ENCODE measurements at regions not wholly inside any gene's neighbourhood (a gene's known extent, or its start where the extent isn't known, plus 50 kb on each side); places are given as distances from the start of the nearest gene placed in this dataset.
A peak's percentile ranks its signal among the peaks of the same experiment; 100 is the strongest.
"Not testable (repeated sequence)": the region's sequence is repeated elsewhere in the genome, so short reads cannot be mapped to it uniquely, and the experiment has no call there.

DNA sequence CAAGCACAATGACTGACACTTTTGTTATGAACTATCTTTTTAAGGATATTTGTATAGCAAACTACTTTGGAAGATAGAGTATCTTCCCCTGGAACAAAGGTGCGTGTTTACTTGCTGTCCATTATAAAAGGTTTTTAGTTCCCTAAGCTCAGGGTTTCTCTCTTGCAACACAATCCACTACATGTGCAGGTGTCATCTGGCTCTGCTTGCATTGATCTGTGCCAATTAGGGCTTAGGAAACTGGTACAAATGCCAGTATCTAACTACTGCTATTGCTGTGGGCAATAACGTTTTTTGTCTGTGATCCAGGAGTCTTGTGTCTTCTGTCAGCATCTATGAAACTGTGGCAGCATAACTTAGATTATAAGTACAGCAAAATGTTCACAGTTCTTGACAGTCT is 68.3 kb upstream of the ABCD3 start:
- TF ChIP-seq, protein P1, sequence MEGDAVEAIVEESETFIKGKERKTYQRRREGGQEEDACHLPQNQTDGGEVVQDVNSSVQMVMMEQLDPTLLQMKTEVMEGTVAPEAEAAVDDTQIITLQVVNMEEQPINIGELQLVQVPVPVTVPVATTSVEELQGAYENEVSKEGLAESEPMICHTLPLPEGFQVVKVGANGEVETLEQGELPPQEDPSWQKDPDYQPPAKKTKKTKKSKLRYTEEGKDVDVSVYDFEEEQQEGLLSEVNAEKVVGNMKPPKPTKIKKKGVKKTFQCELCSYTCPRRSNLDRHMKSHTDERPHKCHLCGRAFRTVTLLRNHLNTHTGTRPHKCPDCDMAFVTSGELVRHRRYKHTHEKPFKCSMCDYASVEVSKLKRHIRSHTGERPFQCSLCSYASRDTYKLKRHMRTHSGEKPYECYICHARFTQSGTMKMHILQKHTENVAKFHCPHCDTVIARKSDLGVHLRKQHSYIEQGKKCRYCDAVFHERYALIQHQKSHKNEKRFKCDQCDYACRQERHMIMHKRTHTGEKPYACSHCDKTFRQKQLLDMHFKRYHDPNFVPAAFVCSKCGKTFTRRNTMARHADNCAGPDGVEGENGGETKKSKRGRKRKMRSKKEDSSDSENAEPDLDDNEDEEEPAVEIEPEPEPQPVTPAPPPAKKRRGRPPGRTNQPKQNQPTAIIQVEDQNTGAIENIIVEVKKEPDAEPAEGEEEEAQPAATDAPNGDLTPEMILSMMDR (conservative IDR thresholded peaks at IDR 0.05; ENCODE audit: low read depth, low read length): no peak
- DNase-seq (ENCODE audit: low read depth): no peak
- H3K4me3 ChIP-seq (ENCODE audit: low read depth, low read length): no peak overlapping the region

GRCh38 chr1:94348386-94348785 is 69.8 kb upstream of the ABCD3 start:
- DNase-seq (ENCODE audit: low read depth): not testable (repeated sequence)

DNA sequence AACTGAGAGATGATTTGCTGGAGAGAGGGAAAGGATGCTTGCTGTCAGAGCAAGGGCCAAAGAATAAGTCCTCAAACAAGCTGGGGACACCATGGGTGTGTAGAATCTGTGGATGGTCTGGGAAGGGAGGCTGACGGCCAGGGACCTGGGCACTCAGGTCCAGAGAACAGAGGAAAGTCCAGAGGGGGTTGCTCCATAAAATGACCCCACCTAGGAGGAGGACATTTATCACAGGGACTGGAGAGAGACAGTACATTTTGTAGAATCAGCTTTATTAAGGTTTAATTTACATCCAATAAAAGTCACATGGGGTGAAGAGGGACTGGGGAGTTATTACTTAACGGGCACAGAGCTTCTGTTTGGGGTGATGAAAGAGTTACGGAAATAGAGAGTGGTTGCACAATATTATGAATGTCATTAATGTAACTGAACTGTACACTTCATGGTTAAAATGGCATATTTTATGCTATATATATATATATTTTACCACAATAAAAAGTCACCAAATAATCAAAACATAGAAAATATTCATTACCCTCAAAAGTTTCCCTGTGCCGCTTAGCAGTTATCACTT is 73.0 kb upstream of the ABCD3 start:
- TF ChIP-seq, protein P1 (conservative IDR thresholded peaks at IDR 0.05; ENCODE audit: low read depth, low read length): no peak
- no peak for DNase-seq (ENCODE audit: low read depth)
- no peak overlapping the region for H3K4me3 ChIP-seq (ENCODE audit: low read depth, low read length)

More at GRCh38 chr1:94348386-94348785, 69.8 kb upstream of the ABCD3 start:
- not testable (repeated sequence) for H3K4me3 ChIP-seq (ENCODE audit: low read depth, low read length)

DNA sequence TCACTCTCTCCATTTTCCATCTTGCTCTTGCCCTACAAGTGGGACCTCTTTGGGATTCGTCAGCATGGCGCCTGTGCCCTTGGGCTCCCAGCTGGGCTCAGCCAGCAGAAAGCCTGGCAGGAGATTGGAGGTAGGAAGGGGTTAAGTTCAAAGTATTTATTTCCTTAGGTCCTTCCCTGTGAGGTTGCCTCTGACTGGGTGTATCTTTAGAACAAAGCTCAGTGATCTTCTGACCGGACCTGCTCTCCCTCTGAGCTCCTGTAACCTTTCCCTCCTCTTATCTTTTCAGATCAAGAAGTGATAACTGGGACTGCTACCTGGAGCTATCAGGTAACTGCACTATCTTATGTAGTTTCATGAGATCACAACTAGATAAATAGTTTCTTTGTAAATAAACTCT is 75.8 kb upstream of the ABCD3 start:
- DNase-seq (ENCODE audit: low read depth): no peak
- no peak overlapping the region for H3K4me3 ChIP-seq (ENCODE audit: low read depth, low read length)
- TF ChIP-seq, protein P1 (conservative IDR thresholded peaks at IDR 0.05; ENCODE audit: low read depth, low read length): no peak

DNA sequence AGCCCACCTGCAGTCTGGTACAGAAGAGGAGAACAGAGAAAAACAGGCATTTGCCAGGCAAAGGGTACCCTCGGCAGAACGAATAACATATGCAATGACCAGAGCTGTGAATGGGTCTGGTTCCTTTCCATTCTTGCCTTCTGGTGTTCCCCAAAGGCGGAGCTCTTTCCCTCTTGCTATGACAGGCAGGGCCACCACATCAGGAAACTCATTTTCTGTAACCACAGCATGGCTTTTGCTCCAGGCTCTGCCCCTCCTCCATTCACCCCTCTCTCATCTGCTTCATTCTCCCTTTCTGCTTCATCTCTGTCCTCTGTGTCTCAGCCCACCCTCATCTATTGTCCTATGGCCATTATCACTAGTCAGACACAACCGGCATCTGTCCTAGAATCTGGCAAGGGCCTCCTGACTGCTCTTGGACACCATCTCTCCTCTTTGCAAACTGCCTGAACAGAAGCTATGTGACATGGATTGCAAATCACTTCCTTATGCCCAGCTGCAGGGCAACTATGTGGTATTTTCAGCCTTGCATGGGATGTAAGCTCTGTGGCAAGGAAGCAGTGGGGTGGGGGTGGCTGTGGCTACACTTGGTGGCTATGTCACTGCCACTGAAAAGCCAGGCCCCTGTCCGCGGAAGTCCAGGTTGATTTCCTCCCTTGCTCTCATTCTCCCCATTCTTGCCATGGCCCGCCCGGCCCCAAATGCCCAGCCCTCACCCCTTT is 78.8 kb upstream of the ABCD3 start:
- no peak overlapping the region for H3K4me3 ChIP-seq (ENCODE audit: low read depth, low read length)
- no peak for DNase-seq (ENCODE audit: low read depth)
- TF ChIP-seq, protein P1 (conservative IDR thresholded peaks at IDR 0.05; ENCODE audit: low read depth, low read length): no peak

GRCh38 chr1:94336991-94337390 is 81.2 kb upstream of the ABCD3 start:
- DNase-seq (ENCODE audit: low read depth): no peak
- no peak overlapping the region for H3K4me3 ChIP-seq (ENCODE audit: low read depth, low read length)
- TF ChIP-seq, protein P1 (conservative IDR thresholded peaks at IDR 0.05; ENCODE audit: low read depth, low read length): no peak

GRCh38 chr1:94335950-94336349 is 82.2 kb upstream of the ABCD3 start:
- TF ChIP-seq, protein P1 (conservative IDR thresholded peaks at IDR 0.05; ENCODE audit: low read depth, low read length): peak; percentile 87
- DNase-seq (ENCODE audit: low read depth): peak; percentile 98
- H3K4me3 ChIP-seq (ENCODE audit: low read depth, low read length): no peak overlapping the region
